Peyer's patch (tissue), 4 donors: ENCODE measurements at regions not wholly inside any gene's neighbourhood (a gene's known extent, or its start where the extent isn't known, plus 50 kb on each side); places are given as distances from the start of the nearest gene placed in this dataset.

Source experiments
- POLR2A ChIP-seq, 2 donors: fragments of 450-650 bp; IDR thresholded peaks; one replicate each; pipeline ENCODE4 v1.5.1; 2017; ENCODE audit warnings: antibody characterized with exemption in 2 of 2, mild to moderate bottlenecking in 2 of 2, moderate library complexity in 2 of 2
- TF ChIP-seq, protein P1 (sequence below), 6 experiments: fragments of 450-650 bp in 4 of 6; fragments of 200-600 bp in 2 of 6; sonication (generic) in 1 of 6; IDR thresholded peaks; one replicate each; pipeline ENCODE4 v1.5.1; 2017 to 2019; ENCODE audit warnings: antibody characterized with exemption in 6 of 6, mild to moderate bottlenecking in 3 of 6, moderate library complexity in 1 of 6

DNA sequence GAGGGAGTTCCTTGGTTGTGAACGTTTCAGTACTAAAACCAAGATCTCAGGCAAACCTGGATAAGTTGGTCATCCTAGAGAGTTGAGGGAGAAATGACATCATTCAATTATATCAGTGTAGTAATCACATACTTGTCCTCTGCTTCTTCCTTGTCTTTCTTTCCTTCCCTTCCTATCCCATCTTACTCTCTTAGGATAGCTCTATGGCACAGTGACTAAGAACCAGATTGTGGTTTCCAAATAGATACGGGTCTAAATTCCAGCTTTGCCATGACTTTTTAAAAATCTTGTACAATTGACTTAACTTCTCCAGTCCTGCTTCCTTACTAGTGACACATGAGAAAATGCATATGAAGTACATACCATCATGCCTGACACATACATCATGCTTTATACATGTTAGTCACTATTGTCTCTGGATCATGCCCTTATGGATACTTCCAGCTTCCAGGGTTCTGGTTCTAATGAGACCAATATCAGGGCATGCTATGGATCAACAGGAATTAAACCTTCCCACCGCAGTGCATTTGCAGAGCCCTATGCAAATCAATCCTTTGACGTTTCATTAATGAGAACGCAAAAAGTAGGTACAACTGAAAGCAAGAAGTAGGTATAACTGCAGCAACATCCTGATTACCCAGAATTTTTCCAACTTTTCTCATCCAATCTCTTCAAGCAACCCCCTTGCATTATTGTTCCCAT, 168.0 kb upstream of the KLF7 start:
- TF ChIP-seq, protein P1, sequence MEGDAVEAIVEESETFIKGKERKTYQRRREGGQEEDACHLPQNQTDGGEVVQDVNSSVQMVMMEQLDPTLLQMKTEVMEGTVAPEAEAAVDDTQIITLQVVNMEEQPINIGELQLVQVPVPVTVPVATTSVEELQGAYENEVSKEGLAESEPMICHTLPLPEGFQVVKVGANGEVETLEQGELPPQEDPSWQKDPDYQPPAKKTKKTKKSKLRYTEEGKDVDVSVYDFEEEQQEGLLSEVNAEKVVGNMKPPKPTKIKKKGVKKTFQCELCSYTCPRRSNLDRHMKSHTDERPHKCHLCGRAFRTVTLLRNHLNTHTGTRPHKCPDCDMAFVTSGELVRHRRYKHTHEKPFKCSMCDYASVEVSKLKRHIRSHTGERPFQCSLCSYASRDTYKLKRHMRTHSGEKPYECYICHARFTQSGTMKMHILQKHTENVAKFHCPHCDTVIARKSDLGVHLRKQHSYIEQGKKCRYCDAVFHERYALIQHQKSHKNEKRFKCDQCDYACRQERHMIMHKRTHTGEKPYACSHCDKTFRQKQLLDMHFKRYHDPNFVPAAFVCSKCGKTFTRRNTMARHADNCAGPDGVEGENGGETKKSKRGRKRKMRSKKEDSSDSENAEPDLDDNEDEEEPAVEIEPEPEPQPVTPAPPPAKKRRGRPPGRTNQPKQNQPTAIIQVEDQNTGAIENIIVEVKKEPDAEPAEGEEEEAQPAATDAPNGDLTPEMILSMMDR (IDR thresholded peaks at IDR 0.05), result no peak
- TF ChIP-seq POLR2A (IDR thresholded peaks at IDR 0.05), result no peak
